HCT116 (cell line): ENCODE measurements at regions not wholly inside any gene's neighbourhood (a gene's known extent, or its start where the extent isn't known, plus 50 kb on each side); places are given as distances from the start of the nearest gene placed in this dataset.

Experiments used
- CEBPB ChIP-seq: IDR thresholded peaks from 2 replicates; pipeline ENCODE4 v1.6.1; 2012; ENCODE audit warnings: low read depth
- CTCF ChIP-seq, 3 experiments: fragments of 200-600 bp in 1 of 3; sonication (generic) in 1 of 3; IDR thresholded peaks in 2 of 3; conservative IDR thresholded peaks in 1 of 3; 2 replicates each; pipeline ENCODE4 v1.5.1; 2012 to 2017; ENCODE audit warnings: low read depth in 2 of 3, low read length in 2 of 3, antibody characterized with exemption in 1 of 3, borderline replicate concordance in 1 of 3, control low read depth in 1 of 3, mild to moderate bottlenecking in 1 of 3, mixed read lengths in 1 of 3, mixed run types in 1 of 3, moderate library complexity in 1 of 3; ENCODE audit not compliant: insufficient read depth in 1 of 3
- EZH2 ChIP-seq: fragments of 200-600 bp; sonication (generic); IDR thresholded peaks from 2 replicates; pipeline ENCODE4 v1.6.1; 2017; ENCODE audit warnings: antibody characterized with exemption, mixed run types
- MAX ChIP-seq: IDR thresholded peaks from 2 replicates; pipeline ENCODE4 v1.6.1; 2012
- POLR2A ChIP-seq: IDR thresholded peaks from 2 replicates; pipeline ENCODE4 v1.7.0; 2011; ENCODE audit warnings: borderline replicate concordance; ENCODE audit not compliant: insufficient read depth, insufficient read length; ENCODE audit errors: extremely low read depth
- POLR2AphosphoS5 ChIP-seq: IDR thresholded peaks from 2 replicates; pipeline ENCODE4 v1.6.1; 2011; ENCODE audit warnings: mild to moderate bottlenecking, low read depth, low read length, moderate library complexity
- RAD21 ChIP-seq: IDR thresholded peaks from 2 replicates; pipeline ENCODE4 v1.6.1; 2012; ENCODE audit warnings: low read depth, mild to moderate bottlenecking
- REST ChIP-seq: IDR thresholded peaks from 2 replicates; pipeline ENCODE4 v1.6.1; 2012; ENCODE audit warnings: low read depth

GRCh38 chr2:122570641-122571040 lies 815.2 kb downstream of the TSN start:
- no peak for TF ChIP-seq EZH2
- no peak for TF ChIP-seq CTCF (IDR thresholded peaks at IDR 0.05 in 2 of 3, conservative IDR thresholded peaks at IDR 0.05 in 1 of 3; ENCODE audit: borderline replicate concordance in 1 of 3, insufficient read depth in 1 of 3, low read depth in 2 of 3, low read length in 2 of 3)
- TF ChIP-seq POLR2A, result no peak
- TF ChIP-seq MAX, result no peak
- no peak for TF ChIP-seq POLR2AphosphoS5
- TF ChIP-seq CEBPB, result no peak
- TF ChIP-seq REST, result no peak
- TF ChIP-seq RAD21, result no peak
